ENCODE measurements at regions not wholly inside any gene's neighbourhood (a gene's known extent, or its start where the extent isn't known, plus 50 kb on each side); places are given as distances from the start of the nearest gene placed in this dataset.
"Not testable (repeated sequence)": the region's sequence is repeated elsewhere in the genome, so short reads cannot be mapped to it uniquely, and the experiment has no call there.

- Mint-ChIP-seq H3K27ac (no peak overlapping the region), H3K36me3 (no peaks in the 10 kb centered on the region), H3K9me3 (peaks cover 3 to 5% of the 10 kb centered on the region in 2 donors)
- ATAC-seq = no peak
- no peak for DNase-seq (ENCODE audit: low spot score in 2 of 2)
These were observed 200.4 kb upstream of the SSTR4 start for GRCh38 chr20:22834651-22835256.

GRCh38 chr20:22836211-22836610, 198.9 kb upstream of the SSTR4 start:
- ATAC-seq (no peak), DNase-seq (ENCODE audit: low spot score in 2 of 2) (no peak)

GRCh38 chr20:22836877-22837276, 198.2 kb upstream of the SSTR4 start:
- H3K9me3 Mint-ChIP-seq = peaks cover 0 to 5% of the 10 kb centered on the region in 2 donors
- no peak overlapping the region for H3K27ac Mint-ChIP-seq
- no peak for ATAC-seq

More at GRCh38 chr20:22836211-22836610, 198.9 kb upstream of the SSTR4 start:
- H3K9me3 Mint-ChIP-seq = peaks cover 3 to 5% of the 10 kb centered on the region in 2 donors
- H3K36me3 Mint-ChIP-seq = no peaks in the 10 kb centered on the region
- no peak overlapping the region for H3K27ac Mint-ChIP-seq

GRCh38 chr20:22838001-22838400, 197.1 kb upstream of the SSTR4 start:
- H3K9me3 Mint-ChIP-seq = peaks cover 0 to 5% of the 10 kb centered on the region in 2 donors
- no peak for DNase-seq (ENCODE audit: low spot score in 2 of 2)
- H3K36me3 Mint-ChIP-seq = no peaks in the 10 kb centered on the region
- ATAC-seq = no peak
- H3K27ac Mint-ChIP-seq = no peak overlapping the region

More at GRCh38 chr20:22836877-22837276, 198.2 kb upstream of the SSTR4 start:
- no peaks in the 10 kb centered on the region for H3K36me3 Mint-ChIP-seq
- DNase-seq (ENCODE audit: low spot score in 2 of 2) = no peak

GRCh38 chr20:22841846-22842245, 193.3 kb upstream of the SSTR4 start:
- H3K27ac Mint-ChIP-seq = no peak overlapping the region
- ATAC-seq (no peak), DNase-seq (ENCODE audit: low spot score in 2 of 2) (no peak)
- peaks cover 0 to 3% of the 10 kb centered on the region in 2 donors for H3K9me3 Mint-ChIP-seq
- H3K36me3 Mint-ChIP-seq = no peaks in the 10 kb centered on the region

- DNase-seq (ENCODE audit: low spot score in 2 of 2) (no peak), ATAC-seq (no peak)
- no peak overlapping the region for H3K27ac Mint-ChIP-seq
- H3K9me3 Mint-ChIP-seq = peaks cover 0 to 6% of the 10 kb centered on the region in 2 donors
- no peaks in the 10 kb centered on the region for H3K36me3 Mint-ChIP-seq
These were observed 192.3 kb upstream of the SSTR4 start for GRCh38 chr20:22842793-22843192.

GRCh38 chr20:22844959-22845358, 190.2 kb upstream of the SSTR4 start:
- no peak overlapping the region for H3K27ac Mint-ChIP-seq
- DNase-seq (ENCODE audit: low spot score in 2 of 2) (no peak), ATAC-seq (no peak)
- peaks cover 0 to 9% of the 10 kb centered on the region in 2 donors for H3K9me3 Mint-ChIP-seq
- no peaks in the 10 kb centered on the region for H3K36me3 Mint-ChIP-seq

- no peaks in the 10 kb centered on the region for H3K36me3 Mint-ChIP-seq
- no peak overlapping the region for H3K27ac Mint-ChIP-seq
- DNase-seq (ENCODE audit: low spot score in 2 of 2) = no peak
- peaks cover 0 to 9% of the 10 kb centered on the region in 2 donors for H3K9me3 Mint-ChIP-seq
- ATAC-seq = no peak
These were observed 188.2 kb upstream of the SSTR4 start for GRCh38 chr20:22846863-22847262.

- H3K27ac Mint-ChIP-seq = no peak overlapping the region
- H3K9me3 Mint-ChIP-seq = peaks cover 7 to 9% of the 10 kb centered on the region in 2 donors
- no peak for ATAC-seq
- no peaks in the 10 kb centered on the region for H3K36me3 Mint-ChIP-seq
- DNase-seq (ENCODE audit: low spot score in 2 of 2) = no peak
These were observed 186.7 kb upstream of the SSTR4 start for GRCh38 chr20:22848364-22848763.

GRCh38 chr20:22851679-22852346, 183.3 kb upstream of the SSTR4 start:
- ATAC-seq; DNase-seq (ENCODE audit: low spot score in 2 of 2); H3K36me3 Mint-ChIP-seq; H3K27ac Mint-ChIP-seq: not testable (repeated sequence)
- peaks cover 7 to 11% of the 10 kb centered on the region in 2 donors for H3K9me3 Mint-ChIP-seq

- peaks cover 0 to 9% of the 10 kb centered on the region in 2 donors for H3K9me3 Mint-ChIP-seq
- DNase-seq (ENCODE audit: low spot score in 2 of 2) = no peak
- H3K27ac Mint-ChIP-seq = no peak overlapping the region
- no peaks in the 10 kb centered on the region for H3K36me3 Mint-ChIP-seq
- no peak for ATAC-seq
These were observed 173.7 kb upstream of the SSTR4 start for GRCh38 chr20:22861231-22861980.

- H3K27ac Mint-ChIP-seq = no peak overlapping the region
- H3K9me3 Mint-ChIP-seq = peaks cover 0 to 9% of the 10 kb centered on the region in 2 donors
- no peaks in the 10 kb centered on the region for H3K36me3 Mint-ChIP-seq
- no peak for ATAC-seq
- no peak for DNase-seq (ENCODE audit: low spot score in 2 of 2)
These were observed 173.1 kb upstream of the SSTR4 start for GRCh38 chr20:22861990-22862389.

- DNase-seq (ENCODE audit: low spot score in 2 of 2) (no peak), ATAC-seq (no peak)
- no peaks in the 10 kb centered on the region for H3K36me3 Mint-ChIP-seq
- peaks cover 5 to 14% of the 10 kb centered on the region in 2 donors for H3K9me3 Mint-ChIP-seq
- H3K27ac Mint-ChIP-seq = no peak overlapping the region
These were observed 172.4 kb upstream of the SSTR4 start for GRCh38 chr20:22862671-22863230.

- Mint-ChIP-seq H3K36me3 (no peaks in the 10 kb centered on the region), H3K9me3 (peaks cover 7 to 12% of the 10 kb centered on the region in 2 donors)
- ATAC-seq = no peak
These were observed 171.3 kb upstream of the SSTR4 start for GRCh38 chr20:22863826-22864225.

GRCh38 chr20:22866812-22867341, 168.2 kb upstream of the SSTR4 start:
- peaks cover 7 to 12% of the 10 kb centered on the region in 2 donors for H3K9me3 Mint-ChIP-seq
- H3K27ac Mint-ChIP-seq = no peak overlapping the region
- ATAC-seq (no peak), DNase-seq (ENCODE audit: low spot score in 2 of 2) (no peak)
- no peaks in the 10 kb centered on the region for H3K36me3 Mint-ChIP-seq

More at GRCh38 chr20:22863826-22864225, 171.3 kb upstream of the SSTR4 start:
- H3K27ac Mint-ChIP-seq = no peak overlapping the region
- DNase-seq (ENCODE audit: low spot score in 2 of 2) = no peak

GRCh38 chr20:22878166-22878565, 156.9 kb upstream of the SSTR4 start:
- Mint-ChIP-seq H3K36me3 (no peaks in the 10 kb centered on the region), H3K9me3 (peaks cover 2 to 4% of the 10 kb centered on the region in 2 donors), H3K27ac (no peak overlapping the region)
- no peak for ATAC-seq
- no peak for DNase-seq (ENCODE audit: low spot score in 2 of 2)

- ATAC-seq (no peak), DNase-seq (ENCODE audit: low spot score in 2 of 2) (no peak)
- no peak overlapping the region for H3K27ac Mint-ChIP-seq
- H3K36me3 Mint-ChIP-seq = no peaks in the 10 kb centered on the region
- H3K9me3 Mint-ChIP-seq = peaks cover 2 to 8% of the 10 kb centered on the region in 2 donors
These were observed 154.8 kb upstream of the SSTR4 start for GRCh38 chr20:22880277-22880676.
